ENCODE measurements at regions not wholly inside any gene's neighbourhood (a gene's known extent, or its start where the extent isn't known, plus 50 kb on each side); places are given as distances from the start of the nearest gene placed in this dataset.
"Not testable (repeated sequence)": the region's sequence is repeated elsewhere in the genome, so short reads cannot be mapped to it uniquely, and the experiment has no call there.

DNA sequence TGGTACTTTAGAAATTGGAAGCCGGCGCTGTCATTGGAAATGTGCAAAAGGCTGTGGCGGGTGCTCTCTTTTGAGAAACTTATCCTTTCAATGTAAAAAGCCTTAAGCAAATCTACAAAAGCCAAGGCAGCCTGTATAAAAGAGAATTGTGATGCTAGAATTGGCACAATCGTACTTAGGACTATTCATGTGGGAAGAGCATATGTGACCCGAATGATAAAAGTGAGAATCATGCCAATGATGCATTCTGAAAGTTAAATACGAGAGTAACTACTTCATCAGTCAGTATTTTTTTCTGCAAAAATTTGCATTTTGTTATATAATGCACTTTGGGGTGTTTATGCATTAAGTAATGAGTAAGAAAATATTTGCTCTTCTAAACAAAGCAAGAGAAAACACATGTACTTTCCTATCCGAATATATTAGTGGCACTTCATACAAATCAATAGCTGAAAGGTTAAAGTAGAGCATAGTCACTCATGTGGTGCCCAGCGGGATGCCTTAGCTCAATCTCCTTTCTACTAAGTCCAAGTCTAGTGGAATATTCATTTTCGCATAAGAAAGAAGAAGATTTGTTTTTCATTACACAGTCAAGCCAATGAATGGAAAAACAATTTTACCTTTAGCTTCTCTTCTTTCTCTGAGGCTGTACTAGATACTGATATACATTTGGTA is 1256.6 kb upstream of the B3GALT2 start:
- DNase-seq (ENCODE audit: low read depth in 2 of 2): no peak

DNA sequence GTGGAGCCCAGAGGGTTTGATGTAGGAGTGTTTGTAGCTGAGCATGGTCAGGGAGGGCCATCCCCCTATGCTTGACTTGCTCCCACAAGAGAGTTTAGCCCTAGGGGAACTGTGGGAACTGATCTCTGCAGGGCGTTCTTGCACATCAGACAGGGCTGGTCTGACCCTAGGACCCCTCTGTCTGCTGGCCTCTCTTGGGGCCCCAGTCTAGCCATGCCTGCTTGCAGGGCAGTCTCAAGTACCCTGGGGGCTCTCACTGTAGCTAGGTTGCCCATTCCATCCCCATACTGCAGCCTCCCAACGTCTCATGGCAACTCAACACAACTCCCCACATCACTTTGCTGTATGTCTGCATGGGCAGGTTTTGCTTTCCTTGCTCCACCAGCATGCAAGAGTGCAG is 1250.7 kb upstream of the B3GALT2 start:
- DNase-seq (ENCODE audit: low read depth in 2 of 2): no peak

DNA sequence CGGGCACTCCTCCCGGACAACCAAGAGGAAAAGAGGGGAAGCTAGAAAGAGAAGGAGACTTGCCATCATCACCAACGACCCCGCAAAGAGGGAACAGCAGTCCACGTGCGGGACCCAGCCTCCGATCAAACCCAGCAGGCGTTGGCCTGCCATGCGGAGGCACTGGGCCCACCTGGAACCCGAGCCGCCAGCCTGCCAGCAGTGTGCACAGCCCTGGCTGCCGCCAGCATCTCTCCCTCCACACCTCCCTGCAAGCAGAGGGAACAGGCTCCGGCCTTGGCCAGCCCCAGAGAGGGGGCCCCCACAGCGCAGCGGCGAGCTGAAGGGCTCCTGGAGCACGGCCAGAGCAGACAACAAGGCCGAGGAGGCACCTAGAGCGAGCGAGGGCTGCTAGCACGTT is 1244.7 kb upstream of the B3GALT2 start:
- DNase-seq (ENCODE audit: low read depth in 2 of 2): no peak

DNA sequence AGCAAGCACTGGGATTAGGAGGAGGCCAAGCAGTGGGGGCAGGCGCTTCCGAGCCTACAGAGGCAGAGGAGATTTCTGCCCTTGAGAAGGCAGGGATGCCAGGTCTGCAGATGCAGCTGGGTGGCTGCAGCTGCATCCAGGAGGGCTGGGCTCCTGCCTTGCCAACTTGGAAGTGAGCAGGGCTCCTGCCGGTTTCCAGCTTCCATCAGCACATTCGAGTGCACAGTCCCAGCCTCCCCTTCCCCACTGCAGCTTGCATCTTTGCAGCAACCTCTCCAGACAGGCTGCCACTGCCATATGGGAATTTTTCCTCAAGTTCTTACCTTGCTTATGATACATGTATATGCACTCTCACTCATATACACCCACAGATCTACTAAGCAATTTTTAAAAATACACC is 1234.3 kb upstream of the B3GALT2 start:
- DNase-seq (ENCODE audit: low read depth in 2 of 2): no peak

DNA sequence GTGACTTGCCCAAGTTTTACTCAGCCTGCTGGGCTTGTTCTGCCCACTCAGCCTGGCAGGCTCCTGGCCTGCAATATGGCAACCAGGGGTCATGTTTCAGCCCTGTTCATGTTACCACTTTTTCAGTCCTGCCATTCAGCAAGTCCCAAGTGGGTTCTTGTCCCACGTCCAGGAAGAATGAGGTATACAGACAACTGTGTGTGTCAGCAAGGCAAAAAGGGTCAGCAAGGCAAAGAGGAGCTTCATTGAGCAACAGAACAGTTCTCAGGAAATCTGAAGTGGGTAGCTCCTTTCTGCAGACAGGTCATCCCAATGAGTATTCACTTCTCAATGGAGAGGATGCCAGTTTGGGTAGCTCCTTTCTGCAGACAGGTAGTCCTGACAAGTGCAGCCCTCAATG is 1233.3 kb upstream of the B3GALT2 start:
- DNase-seq (ENCODE audit: low read depth in 2 of 2): no peak

DNA sequence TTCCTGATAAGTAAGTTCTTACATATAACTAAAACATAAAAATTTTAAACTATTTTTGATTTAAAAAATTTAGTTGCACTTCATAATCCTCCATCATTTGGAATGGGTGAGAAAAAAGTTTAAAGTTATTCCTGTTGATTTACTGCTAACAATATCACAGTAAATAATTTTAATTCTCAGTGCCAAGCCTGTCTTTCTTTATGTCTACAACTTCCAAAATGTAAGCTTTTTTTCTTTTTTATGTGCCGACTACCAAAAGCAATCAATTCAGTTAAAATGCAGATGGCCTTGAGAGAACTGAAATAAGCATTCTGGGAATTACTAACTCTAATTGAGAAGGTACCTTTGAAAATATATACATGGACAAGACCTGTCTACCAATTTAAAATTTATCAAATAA is 1224.3 kb upstream of the B3GALT2 start:
- no peak for DNase-seq (ENCODE audit: low read depth in 2 of 2)

DNA sequence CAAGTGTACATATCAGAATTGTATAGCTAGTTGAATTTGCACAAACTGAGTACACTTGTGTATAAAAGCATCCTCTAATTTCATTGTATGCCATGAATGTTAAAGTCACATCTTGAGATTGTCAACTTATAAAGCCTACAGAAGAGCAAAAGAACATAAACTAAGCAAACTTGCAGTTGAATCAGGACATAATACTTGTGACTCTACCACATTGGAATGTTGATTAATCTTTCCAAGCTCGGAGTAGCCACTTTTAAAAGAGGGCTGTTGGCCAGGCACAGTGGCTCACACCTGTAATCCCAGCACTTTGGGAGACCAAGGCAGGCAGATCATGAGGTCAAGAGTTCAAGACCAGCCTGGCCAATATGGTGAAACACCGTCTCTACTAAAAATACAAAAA is 1220.8 kb upstream of the B3GALT2 start:
- DNase-seq (ENCODE audit: low read depth in 2 of 2): not testable (repeated sequence)

DNA sequence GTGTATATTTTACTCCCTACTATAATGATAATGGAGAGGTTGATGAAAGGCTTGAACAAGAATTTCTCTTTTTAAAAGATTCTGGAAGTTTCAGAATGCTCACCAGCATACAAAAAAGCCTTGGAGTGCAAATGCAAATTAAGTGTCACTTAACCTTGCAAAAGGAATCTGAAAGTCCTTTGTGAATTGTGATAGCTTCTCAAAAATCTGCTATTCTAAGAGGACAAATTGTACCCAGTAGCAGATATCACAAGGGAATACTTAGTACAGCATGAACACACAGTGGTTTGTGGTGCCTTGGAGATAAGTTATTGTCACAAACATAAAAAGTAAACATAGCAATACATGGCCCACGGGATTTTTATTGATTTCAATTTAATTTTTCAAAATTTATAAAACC is 1208.3 kb upstream of the B3GALT2 start:
- no peak for DNase-seq (ENCODE audit: low read depth in 2 of 2)

DNA sequence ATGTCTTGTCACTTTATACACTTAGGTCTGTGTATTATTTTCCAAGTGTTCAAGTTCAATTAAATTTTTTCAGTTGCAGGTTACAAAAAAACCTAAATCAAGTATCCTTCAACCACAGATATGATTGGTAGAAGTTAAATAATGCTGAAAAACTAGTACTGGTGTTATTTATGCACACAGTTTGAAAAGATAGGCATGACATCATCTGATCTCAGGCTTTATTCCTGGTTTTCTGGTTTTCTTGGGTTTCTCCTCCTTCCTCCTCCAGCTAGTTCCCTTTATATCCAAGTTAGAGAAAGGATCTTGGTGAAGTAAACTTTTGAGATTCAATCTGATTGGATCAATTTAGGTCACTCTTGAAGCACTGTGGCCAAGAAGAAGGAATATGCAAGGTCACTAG is 1201.1 kb upstream of the B3GALT2 start:
- no peak for DNase-seq (ENCODE audit: low read depth in 2 of 2)

DNA sequence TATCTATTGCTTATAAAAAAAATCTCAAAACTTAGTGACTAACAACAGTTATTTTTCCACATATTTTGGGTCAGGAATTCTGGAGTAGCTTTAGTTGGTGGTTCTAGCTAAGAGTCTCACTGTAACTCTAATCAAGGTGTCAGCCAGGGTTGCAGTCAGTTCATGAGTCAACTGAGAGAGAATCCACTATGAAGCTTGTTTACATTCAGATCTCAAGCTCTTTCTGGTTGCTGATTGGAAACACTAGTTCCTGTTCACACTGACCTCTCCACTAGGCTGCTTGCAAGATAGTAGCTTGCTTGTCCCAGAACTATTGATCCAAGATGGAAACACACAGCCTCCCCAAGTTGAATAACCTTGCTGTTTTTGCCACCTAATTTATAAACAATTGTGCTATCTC is 1192.1 kb upstream of the B3GALT2 start:
- DNase-seq (ENCODE audit: low read depth in 2 of 2): no peak

DNA sequence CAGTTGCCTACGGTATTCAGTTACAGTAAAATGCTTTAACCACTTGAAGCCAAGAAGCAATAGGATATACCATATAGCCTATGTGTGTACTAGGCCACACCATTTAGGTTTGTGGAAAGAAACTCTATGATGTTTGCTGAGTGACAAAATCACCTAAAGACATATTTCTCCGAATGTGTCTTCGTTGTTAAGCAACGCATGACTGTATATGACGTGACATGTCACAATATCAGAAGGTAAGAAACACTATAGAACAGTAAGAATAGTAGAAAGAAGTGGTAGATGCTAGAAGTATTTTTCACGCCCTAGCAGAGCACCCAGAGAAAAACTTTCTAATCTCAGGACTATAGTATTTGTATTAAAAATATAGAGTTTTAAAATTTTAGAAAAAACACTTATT is 1188.2 kb upstream of the B3GALT2 start:
- DNase-seq (ENCODE audit: low read depth in 2 of 2): no peak

DNA sequence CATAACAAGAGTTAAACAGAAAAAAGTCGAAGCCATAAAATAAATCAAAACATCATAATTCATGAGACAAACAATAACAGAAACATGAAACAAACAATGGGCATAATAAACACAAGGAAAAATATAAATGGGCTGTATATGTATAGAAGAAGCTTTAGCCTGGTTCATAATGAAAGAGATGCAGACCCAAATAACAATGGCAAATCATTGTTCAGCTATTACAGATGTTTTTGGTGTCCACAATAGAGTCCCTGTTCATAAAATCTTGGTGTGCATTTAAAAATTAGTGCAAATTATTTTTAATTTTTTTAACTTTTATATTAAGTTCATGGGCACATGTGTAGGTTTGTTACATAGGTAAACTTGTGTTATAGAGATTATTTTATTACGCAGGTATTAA is 1185.9 kb upstream of the B3GALT2 start:
- no peak for DNase-seq (ENCODE audit: low read depth in 2 of 2)

DNA sequence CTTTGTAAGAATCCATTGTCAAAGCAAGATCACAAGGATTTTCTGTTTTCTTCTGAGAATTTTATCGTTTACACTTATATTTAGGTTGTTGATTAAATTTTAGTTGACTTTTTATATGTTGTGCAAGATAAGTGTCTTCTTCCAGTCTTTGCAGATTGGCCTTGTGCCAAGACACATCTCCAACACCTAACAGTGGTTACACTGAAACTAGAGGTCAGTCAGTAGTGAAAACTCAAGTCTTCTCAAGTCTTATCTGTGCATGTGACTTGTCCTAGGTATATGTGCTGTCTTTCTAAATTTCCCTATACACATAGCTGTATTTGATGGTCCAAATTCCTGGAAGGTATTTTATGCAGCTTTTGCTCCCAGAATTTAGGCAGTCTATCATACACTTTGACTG is 1183.2 kb upstream of the B3GALT2 start:
- no peak for DNase-seq (ENCODE audit: low read depth in 2 of 2)

DNA sequence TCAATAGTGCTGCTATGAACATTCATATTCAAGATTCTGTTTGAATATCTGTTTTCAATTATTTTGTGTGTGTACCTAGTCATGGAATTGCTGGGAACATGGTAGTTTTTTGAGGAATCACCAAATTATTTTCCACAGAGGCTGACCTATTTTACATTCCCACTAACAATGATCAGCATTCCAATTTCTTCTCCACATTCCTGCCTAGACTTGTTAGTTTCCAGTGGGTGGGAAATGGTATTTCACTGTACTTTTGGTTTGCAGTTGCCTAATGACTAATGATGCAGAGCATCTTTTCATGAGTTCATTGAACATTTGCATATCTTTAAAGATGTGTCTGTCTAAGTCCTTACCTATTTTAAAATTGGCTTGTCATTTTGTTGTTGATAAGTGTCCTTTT is 1182.6 kb upstream of the B3GALT2 start:
- DNase-seq (ENCODE audit: low read depth in 2 of 2): no peak

DNA sequence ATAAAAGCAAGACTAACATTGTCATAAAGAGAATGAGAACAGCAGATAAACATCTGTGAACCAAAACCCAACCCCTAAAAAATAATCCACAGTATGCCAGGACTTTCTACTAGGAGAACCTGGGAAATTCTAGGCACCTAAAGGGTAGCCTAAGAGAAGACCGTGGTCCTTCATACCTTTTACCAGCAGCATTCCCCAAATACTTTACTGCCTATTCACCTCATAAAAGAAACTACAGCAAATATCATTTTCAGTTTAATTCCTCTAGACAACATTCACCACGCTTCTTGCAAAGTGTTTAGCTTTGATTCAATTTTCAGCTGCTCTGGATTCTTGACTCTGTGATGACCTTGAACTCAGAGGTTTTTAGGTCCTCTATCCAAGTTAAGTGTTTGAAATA is 1180.7 kb upstream of the B3GALT2 start:
- DNase-seq (ENCODE audit: low read depth in 2 of 2): no peak

DNA sequence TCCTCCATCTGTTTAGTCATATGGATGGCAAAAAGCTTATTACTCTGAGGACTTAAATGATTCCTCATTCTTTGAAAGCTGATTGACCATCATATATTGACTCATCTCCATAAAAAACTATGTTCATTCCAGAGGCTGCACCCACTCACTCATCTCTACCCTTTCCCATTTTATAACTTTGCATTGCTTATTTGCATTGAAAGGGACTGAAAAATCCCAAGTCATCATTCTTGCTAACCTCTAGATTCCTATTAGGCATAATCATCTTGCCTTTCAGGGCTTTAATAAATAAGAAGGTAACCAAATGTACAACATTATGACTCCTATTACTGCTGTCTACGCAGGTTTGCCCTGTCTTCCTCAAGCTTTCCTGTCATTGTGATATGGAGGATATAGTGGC is 1180.3 kb upstream of the B3GALT2 start:
- DNase-seq (ENCODE audit: low read depth in 2 of 2): no peak

DNA sequence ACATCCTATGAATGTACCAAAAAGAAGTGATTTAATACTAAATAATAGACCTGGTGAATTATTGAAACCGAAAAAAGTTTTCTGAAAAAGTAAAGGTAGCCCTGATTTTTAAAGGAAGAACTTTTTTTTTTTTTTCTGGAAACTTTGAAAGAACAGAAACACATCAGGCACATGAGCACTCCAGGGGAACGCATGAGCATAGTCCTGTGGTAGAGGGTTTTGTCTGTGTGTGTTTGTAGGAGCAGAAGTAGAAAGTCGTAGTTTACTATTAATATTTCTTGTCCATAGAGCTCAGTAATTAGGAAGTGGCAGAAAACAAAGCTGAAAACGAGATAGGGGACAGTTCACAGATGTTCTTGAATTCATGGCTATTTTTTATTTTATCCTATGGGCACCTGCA is 1175.9 kb upstream of the B3GALT2 start:
- no peak for DNase-seq (ENCODE audit: low read depth in 2 of 2)

DNA sequence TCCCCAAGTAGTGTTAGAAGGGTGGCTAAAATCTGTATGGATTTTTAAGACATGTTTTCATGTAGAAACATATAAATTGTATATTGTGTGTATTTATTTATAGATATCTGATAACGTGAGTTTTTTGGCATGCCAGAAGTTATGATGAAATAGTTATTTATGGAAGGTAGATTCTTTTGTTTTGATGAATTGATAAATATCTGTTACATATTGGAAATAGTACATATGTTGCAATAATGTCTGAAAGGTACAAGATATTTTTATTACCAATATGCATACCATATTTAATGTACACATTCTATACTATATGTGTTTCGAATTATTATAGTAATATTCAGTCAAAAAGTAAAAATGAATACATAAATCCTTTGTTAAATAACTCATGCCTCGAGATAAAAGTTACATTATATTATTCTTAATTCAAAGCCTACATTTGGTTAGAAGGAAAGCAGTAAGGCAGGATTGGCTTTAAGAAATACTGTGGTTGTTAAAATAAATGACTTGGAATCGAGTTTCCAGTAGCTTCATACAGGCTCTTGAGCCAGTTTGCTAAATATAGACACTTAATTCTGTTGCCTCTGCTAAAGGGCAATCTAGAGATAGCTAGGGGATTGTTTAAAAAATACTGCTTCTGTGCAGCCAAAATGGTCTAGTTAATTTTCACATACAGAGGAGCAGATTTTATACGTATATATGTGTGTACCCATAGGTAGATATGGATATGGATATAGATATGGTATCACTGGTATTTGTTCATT is 1175.1 kb upstream of the B3GALT2 start:
- no peak for DNase-seq (ENCODE audit: low read depth in 2 of 2)

DNA sequence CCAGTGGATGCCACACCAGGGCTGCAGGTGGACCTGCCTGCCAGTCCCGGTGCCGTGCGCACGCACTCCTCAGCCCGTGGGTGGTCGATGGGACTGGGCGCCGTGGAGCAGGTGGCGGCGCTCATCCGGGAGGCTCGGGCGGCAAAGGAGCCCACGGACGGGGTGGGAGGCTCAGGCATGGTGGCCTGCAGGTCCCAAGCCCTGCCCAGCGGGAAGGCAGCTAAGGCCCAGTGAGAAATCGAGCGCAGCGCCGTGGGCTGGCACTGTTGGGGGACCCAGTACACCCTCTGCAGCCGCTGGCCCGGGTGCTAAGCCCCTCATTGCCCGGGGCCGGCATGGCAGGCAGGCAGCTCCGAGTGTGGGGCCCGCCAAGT is 1171.8 kb upstream of the B3GALT2 start:
- DNase-seq (ENCODE audit: low read depth in 2 of 2): no peak

DNA sequence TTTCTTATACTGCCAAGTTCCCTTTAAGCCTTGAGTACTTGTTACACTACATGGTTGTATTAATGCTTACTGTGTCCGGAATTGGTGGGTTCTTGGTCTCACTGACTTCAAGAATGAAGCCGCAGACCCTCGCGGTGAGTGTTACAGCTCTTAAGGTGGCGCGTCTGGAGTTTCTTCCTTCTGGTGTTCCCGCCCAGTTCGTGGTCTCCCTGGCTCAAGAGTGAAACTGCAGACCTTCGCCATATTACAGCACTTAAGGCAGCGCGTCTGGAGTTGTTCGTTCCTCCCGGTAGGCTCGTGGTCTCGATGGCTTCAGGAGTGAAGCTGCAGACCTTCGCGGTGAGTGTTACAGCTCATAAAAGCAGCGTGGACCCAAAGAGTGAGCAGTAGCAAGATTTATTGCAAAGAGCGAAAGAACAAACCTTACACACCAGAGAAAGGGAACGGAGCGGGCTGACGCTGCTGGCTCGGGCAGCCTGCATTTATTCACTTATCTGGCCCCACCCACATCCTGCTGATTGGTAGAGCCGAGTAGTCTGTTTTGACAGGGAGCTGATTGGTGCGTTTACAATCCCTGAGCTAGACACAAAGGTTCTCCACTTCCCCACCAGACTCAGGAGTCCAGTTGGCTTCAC is 1171.3 kb upstream of the B3GALT2 start:
- DNase-seq (ENCODE audit: low read depth in 2 of 2): not testable (repeated sequence)

DNA sequence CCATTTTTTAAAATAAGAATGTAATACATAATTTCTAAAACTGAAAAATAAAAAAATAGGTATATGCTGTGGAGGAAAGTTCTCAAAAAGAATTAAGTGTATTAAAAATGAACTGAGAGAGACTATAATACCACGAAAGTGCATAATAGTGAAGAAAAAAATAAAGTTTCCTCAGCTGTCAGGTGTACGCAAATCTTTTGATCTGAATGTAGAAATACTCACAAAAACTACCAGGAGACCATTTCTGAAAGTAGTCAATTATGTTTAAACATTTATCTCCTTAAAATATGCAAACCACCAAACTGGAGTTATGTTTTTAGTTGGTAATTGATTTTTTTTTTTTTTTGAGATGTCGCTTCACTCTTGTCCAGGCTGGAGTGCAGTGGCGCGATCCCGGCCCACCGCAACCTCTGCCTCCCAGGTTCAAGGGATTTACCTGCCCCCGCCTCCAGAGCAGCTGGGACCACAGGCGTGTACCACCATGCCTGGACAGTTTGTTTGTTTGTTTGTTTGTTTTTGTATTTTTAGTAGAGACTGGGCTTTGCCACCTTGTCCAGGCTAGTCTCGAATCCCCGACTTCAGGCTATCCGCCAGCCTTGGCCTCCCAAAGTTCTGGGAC is 1169.2 kb upstream of the B3GALT2 start:
- no peak for DNase-seq (ENCODE audit: low read depth in 2 of 2)

DNA sequence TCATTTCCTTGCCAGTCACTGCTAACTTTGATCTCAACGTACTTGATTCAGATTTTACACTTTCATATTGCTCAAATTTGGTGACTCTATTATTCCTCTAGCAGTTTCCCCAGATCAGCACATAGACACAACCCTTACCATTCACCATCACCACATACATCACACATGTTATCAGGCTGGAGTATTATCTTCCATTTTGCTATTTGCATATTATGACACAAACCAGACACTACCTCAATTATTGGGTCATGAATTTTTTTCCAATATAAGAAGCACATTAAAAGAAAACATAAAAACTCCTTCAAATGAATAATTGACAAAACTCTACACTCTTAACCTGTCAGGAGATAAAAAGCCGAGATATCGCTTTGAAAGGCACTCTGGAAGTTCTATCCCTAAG is 1166.7 kb upstream of the B3GALT2 start:
- DNase-seq (ENCODE audit: low read depth in 2 of 2): no peak

DNA sequence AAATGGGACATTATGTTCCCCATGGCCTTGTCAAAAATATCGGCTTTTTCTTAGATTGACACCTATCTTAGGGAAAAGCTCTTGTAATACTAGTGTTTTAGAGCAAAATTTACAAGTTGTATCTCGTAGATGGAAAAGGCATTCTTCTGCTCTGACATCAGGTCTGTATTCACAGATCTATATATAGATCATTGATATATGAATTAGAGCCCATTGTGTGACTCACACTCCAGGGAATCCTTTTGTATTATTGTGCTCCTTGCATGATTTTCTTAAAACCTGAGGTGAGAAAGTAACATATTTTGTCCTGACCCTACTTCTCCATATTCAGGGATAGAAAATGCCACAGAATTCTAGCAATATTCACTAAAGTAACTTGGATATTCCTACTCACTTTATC is 1160.8 kb upstream of the B3GALT2 start:
- DNase-seq (ENCODE audit: low read depth in 2 of 2): no peak
